ENCODE measurements at regions not wholly inside any gene's neighbourhood (a gene's known extent, or its start where the extent isn't known, plus 50 kb on each side); places are given as distances from the start of the nearest gene placed in this dataset.

DNA sequence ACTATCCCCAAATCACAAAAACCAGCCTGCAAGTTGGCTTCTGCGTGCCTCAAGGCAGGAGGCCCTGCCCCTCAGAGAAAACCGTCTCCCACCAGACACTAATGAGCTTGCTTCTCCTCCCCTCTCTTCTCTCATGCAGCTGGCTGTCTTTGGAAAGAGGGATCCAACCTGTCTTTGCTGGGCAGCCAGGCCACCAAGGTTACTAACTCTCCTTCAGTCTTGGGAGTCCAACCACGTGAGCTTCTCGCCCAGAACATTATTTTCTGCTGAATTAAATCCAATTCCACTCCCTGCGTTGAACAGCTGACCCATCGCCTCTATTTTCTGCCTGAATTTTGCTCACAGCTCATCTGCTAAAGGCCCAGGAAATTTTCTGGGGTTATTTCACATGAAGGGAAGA, 291.3 kb upstream of the NCKAP5 start:
- TF ChIP-seq, protein P1, sequence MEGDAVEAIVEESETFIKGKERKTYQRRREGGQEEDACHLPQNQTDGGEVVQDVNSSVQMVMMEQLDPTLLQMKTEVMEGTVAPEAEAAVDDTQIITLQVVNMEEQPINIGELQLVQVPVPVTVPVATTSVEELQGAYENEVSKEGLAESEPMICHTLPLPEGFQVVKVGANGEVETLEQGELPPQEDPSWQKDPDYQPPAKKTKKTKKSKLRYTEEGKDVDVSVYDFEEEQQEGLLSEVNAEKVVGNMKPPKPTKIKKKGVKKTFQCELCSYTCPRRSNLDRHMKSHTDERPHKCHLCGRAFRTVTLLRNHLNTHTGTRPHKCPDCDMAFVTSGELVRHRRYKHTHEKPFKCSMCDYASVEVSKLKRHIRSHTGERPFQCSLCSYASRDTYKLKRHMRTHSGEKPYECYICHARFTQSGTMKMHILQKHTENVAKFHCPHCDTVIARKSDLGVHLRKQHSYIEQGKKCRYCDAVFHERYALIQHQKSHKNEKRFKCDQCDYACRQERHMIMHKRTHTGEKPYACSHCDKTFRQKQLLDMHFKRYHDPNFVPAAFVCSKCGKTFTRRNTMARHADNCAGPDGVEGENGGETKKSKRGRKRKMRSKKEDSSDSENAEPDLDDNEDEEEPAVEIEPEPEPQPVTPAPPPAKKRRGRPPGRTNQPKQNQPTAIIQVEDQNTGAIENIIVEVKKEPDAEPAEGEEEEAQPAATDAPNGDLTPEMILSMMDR (IDR thresholded peaks at IDR 0.05) = no peak
- TF ChIP-seq POLR2AphosphoS5 (IDR thresholded peaks at IDR 0.05) (no peak), POLR2A (IDR thresholded peaks at IDR 0.05) (no peak)
